NB4 (cell line): ENCODE measurements at regions not wholly inside any gene's neighbourhood (a gene's known extent, or its start where the extent isn't known, plus 50 kb on each side); places are given as distances from the start of the nearest gene placed in this dataset.

Source experiments
- CTCF ChIP-seq: IDR thresholded peaks from one replicate; pipeline ENCODE4 v1.5.1; 2012; ENCODE audit warnings: low read depth, low read length
- MAX ChIP-seq: IDR thresholded peaks from 2 replicates; pipeline ENCODE4 v1.6.1; 2011; ENCODE audit warnings: low read depth, low read length

- TF ChIP-seq CTCF (no peak), MAX (no peak)
These were observed 540.9 kb upstream of the MAN1A1 start for GRCh38 chr6:119890470-119890869.
